ENCODE measurements at regions not wholly inside any gene's neighbourhood (a gene's known extent, or its start where the extent isn't known, plus 50 kb on each side); places are given as distances from the start of the nearest gene placed in this dataset.

- no peaks in the 10 kb centered on the region for H4K20me1 ChIP-seq (ENCODE audit: insufficient read depth, low read length)
- no peak overlapping the region for H3K9ac ChIP-seq (ENCODE audit: low read length)
- Mint-ChIP-seq H3K27me3 (ENCODE audit: low read depth, unreplicated experiment) (no peaks in the 10 kb centered on the region), H3K36me3 (ENCODE audit: low read depth, unreplicated experiment) (no peaks in the 10 kb centered on the region), H3K27ac (ENCODE audit: unreplicated experiment) (no peak overlapping the region), H3K4me3 (ENCODE audit: unreplicated experiment) (no peak overlapping the region), H3K4me1 (ENCODE audit: low read depth, unreplicated experiment) (no peaks in the 10 kb centered on the region), H3K9me3 (ENCODE audit: unreplicated experiment) (no peaks in the 10 kb centered on the region)
- peaks cover 4% of the 10 kb centered on the region for H3K4me1 ChIP-seq (ENCODE audit: insufficient read depth, low read length)
- no peak overlapping the region for H2AFZ ChIP-seq (ENCODE audit: low read depth, low read length)
- TF ChIP-seq CTCF (IDR thresholded peaks at IDR 0.05; ENCODE audit: insufficient read depth, low read depth, low read length) = no peak
- TF ChIP-seq EZH2 (IDR thresholded peaks at IDR 0.05; ENCODE audit: insufficient read depth, low read length) = no peak
- no peak overlapping the region for H3K4me2 ChIP-seq (ENCODE audit: low read length)
- no peaks in the 10 kb centered on the region for H3K27me3 ChIP-seq (ENCODE audit: insufficient read depth, low read length)
- H3K36me3 ChIP-seq (ENCODE audit: insufficient read depth, low read length) = no peaks in the 10 kb centered on the region
- H3K4me3 ChIP-seq (ENCODE audit: insufficient read depth, low read depth, low read length) = no peak overlapping the region
- FAIRE-seq (peak; percentile 32), DNase-seq (ENCODE audit: low read depth) (no peak)
- H3K9me3 ChIP-seq (ENCODE audit: insufficient read depth, low read depth, low read length) = no peaks in the 10 kb centered on the region
- H3K27ac ChIP-seq (ENCODE audit: low read depth, low read length) = no peak overlapping the region
- H3K79me2 ChIP-seq (ENCODE audit: insufficient read depth, low read length) = no peaks in the 10 kb centered on the region
Observed at GRCh38 chrX:20382082-20382481, 115.4 kb upstream of the RPS6KA3 start.

- H3K27ac Mint-ChIP-seq (ENCODE audit: unreplicated experiment) = no peak overlapping the region
- no peaks in the 10 kb centered on the region for H3K79me2 ChIP-seq (ENCODE audit: insufficient read depth, low read length)
- FAIRE-seq (no peak), DNase-seq (ENCODE audit: low read depth) (peak; percentile 47)
- no peak for TF ChIP-seq EZH2 (IDR thresholded peaks at IDR 0.05; ENCODE audit: insufficient read depth, low read length)
- TF ChIP-seq CTCF (IDR thresholded peaks at IDR 0.05; ENCODE audit: insufficient read depth, low read depth, low read length) = no peak
- no peaks in the 10 kb centered on the region for H4K20me1 ChIP-seq (ENCODE audit: insufficient read depth, low read length)
- no peaks in the 10 kb centered on the region for H3K36me3 Mint-ChIP-seq (ENCODE audit: low read depth, unreplicated experiment)
- H3K9ac ChIP-seq (ENCODE audit: low read length) = no peak overlapping the region
- no peak overlapping the region for H3K4me2 ChIP-seq (ENCODE audit: low read length)
- H2AFZ ChIP-seq (ENCODE audit: low read depth, low read length) = no peak overlapping the region
- H3K27ac ChIP-seq (ENCODE audit: low read depth, low read length) = no peak overlapping the region
- H3K36me3 ChIP-seq (ENCODE audit: insufficient read depth, low read length) = no peaks in the 10 kb centered on the region
- H3K27me3 Mint-ChIP-seq (ENCODE audit: low read depth, unreplicated experiment) = no peaks in the 10 kb centered on the region
- no peaks in the 10 kb centered on the region for H3K27me3 ChIP-seq (ENCODE audit: insufficient read depth, low read length)
- no peak overlapping the region for H3K4me3 ChIP-seq (ENCODE audit: insufficient read depth, low read depth, low read length)
- H3K9me3 Mint-ChIP-seq (ENCODE audit: unreplicated experiment) = no peaks in the 10 kb centered on the region
- no peaks in the 10 kb centered on the region for H3K9me3 ChIP-seq (ENCODE audit: insufficient read depth, low read depth, low read length)
- no peak overlapping the region for H3K4me3 Mint-ChIP-seq (ENCODE audit: unreplicated experiment)
- H3K4me1 Mint-ChIP-seq (ENCODE audit: low read depth, unreplicated experiment) = no peaks in the 10 kb centered on the region
- H3K4me1 ChIP-seq (ENCODE audit: insufficient read depth, low read length) = peaks cover 4% of the 10 kb centered on the region
Observed at GRCh38 chrX:20378233-20378920, 111.7 kb upstream of the RPS6KA3 start.

- H3K9me3 ChIP-seq (ENCODE audit: insufficient read depth, low read depth, low read length) = no peaks in the 10 kb centered on the region
- H3K4me1 ChIP-seq (ENCODE audit: insufficient read depth, low read length) = peaks cover 8% of the 10 kb centered on the region
- H3K27me3 ChIP-seq (ENCODE audit: insufficient read depth, low read length) = no peaks in the 10 kb centered on the region
- no peaks in the 10 kb centered on the region for H3K36me3 ChIP-seq (ENCODE audit: insufficient read depth, low read length)
- Mint-ChIP-seq H3K36me3 (ENCODE audit: low read depth, unreplicated experiment) (no peaks in the 10 kb centered on the region), H3K27me3 (ENCODE audit: low read depth, unreplicated experiment) (no peaks in the 10 kb centered on the region), H3K9me3 (ENCODE audit: unreplicated experiment) (no peaks in the 10 kb centered on the region), H3K4me1 (ENCODE audit: low read depth, unreplicated experiment) (peaks cover 11% of the 10 kb centered on the region), H3K4me3 (ENCODE audit: unreplicated experiment) (no peak overlapping the region), H3K27ac (ENCODE audit: unreplicated experiment) (no peak overlapping the region)
- TF ChIP-seq CTCF (IDR thresholded peaks at IDR 0.05; ENCODE audit: insufficient read depth, low read depth, low read length) = no peak
- no peak for TF ChIP-seq EZH2 (IDR thresholded peaks at IDR 0.05; ENCODE audit: insufficient read depth, low read length)
- H3K27ac ChIP-seq (ENCODE audit: low read depth, low read length) = no peak overlapping the region
- H2AFZ ChIP-seq (ENCODE audit: low read depth, low read length) = no peak overlapping the region
- FAIRE-seq = peak; percentile 87
- H3K79me2 ChIP-seq (ENCODE audit: insufficient read depth, low read length) = no peaks in the 10 kb centered on the region
- no peaks in the 10 kb centered on the region for H4K20me1 ChIP-seq (ENCODE audit: insufficient read depth, low read length)
- DNase-seq (ENCODE audit: low read depth) = no peak
- H3K9ac ChIP-seq (ENCODE audit: low read length) = no peak overlapping the region
- no peak overlapping the region for H3K4me3 ChIP-seq (ENCODE audit: insufficient read depth, low read depth, low read length)
- no peak overlapping the region for H3K4me2 ChIP-seq (ENCODE audit: low read length)
Observed at GRCh38 chrX:20374900-20375438, 108.3 kb upstream of the RPS6KA3 start.

Measured in astrocyte (in vitro differentiated cells and primary cell).